ENCODE measurements at regions not wholly inside any gene's neighbourhood (a gene's known extent, or its start where the extent isn't known, plus 50 kb on each side); places are given as distances from the start of the nearest gene placed in this dataset.
"Not testable (repeated sequence)": the region's sequence is repeated elsewhere in the genome, so short reads cannot be mapped to it uniquely, and the experiment has no call there.

DNA sequence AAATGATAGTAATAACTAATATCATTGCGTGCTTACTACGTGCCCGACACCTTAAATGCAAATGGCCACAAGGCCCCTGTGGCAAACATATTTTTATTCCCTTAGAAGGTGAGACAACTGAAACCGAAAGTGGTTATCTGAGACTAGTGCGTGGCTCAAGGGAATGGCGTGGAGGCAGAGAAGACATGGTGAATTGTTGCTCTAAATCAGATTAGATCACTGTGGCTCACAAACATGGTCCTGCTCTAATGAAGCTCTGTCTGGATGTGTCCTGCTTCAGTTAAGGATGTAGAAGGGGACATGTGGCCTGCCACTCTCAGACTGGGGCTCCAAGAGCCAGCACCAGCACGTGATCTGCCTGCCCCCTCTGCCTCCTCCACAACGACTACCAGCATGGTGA, 124.2 kb upstream of the GMDS start:
- no peak for DNase-seq
- intact Hi-C loops (cut with DNase I) = no loop called here
- ATAC-seq (ENCODE audit: poor library complexity) = no peak

DNA sequence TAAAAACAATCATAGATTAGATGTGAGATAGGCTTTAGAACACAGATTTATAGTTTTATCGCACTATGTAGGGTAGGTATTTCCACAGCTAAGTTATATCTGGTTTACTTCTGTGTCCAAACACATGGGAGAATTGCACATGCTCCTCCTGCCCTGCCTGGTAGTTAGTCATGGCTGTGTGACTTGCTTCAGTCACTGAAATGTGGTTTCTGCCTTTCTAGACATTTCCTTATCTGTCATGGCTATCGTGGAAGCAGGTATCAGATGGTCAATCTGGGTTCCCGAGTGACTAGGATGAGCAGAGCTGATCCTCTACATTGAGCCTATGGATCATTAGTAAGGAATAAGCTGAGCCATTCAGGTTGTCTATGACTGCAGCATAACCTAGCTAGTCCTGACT, 117.8 kb upstream of the GMDS start:
- DNase-seq (no peak), ATAC-seq (ENCODE audit: poor library complexity) (no peak)
- intact Hi-C loops (cut with DNase I) = no loop called here

- ATAC-seq (ENCODE audit: poor library complexity) = no peak
- DNase-seq = no peak
- intact Hi-C loops (cut with DNase I) = no loop called here
These were observed 115.8 kb upstream of the GMDS start for GRCh38 chr6:2361195-2361594.

DNA sequence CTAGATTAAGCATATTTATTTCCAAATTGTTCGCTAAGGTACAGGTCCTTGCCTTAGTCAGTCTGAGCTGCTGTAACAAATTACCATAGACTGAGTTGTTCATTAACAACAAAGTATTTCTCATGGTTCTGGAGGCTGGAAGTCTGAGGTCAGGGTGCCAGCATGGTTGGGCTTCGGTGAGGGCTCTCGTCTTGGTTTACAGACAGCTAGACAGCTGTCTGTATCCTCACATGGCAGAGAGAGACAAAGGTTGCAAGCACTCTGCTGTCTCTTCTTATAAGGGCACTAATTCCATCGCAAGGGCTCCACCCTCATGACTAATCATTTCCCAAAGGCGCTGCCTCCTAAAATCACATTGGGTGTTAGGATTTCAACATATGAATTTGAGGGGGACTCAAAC, 115.3 kb upstream of the GMDS start:
- no peak for DNase-seq
- intact Hi-C loops (cut with DNase I) = no loop called here
- ATAC-seq (ENCODE audit: poor library complexity) = no peak

DNA sequence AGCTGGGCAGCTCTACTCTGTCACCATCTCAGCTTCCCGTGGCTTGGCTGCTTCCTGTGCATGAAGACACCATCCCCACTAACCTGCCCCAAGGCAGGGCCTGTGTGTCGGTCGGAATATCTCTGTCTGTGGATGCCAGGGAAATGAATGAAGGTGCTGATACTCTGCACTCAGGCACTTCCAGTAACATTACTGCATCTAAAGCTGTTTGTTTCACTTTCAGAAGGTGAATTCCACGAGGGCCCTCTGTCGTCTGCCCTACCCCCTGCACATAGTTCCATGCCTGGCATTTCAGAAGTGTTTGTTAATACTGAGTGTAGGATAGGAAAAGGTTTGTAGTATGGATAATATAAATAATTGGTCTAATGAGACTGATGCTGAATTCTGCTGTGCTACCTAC, 114.7 kb upstream of the GMDS start:
- DNase-seq = no peak
- intact Hi-C loops (cut with DNase I) = no loop called here
- ATAC-seq (ENCODE audit: poor library complexity) = no peak

- intact Hi-C loops (cut with DNase I) = no loop called here
- DNase-seq (no peak), ATAC-seq (ENCODE audit: poor library complexity) (no peak)
These were observed 109.7 kb upstream of the GMDS start for GRCh38 chr6:2355150-2355549.

- ATAC-seq (ENCODE audit: poor library complexity) (no peak), DNase-seq (no peak)
- intact Hi-C loops (cut with DNase I) = loop anchor here (5.0 kb wide), 1 partner anchor 757 kb away; no protein-coding TSS in a partner anchor
These were observed 108.7 kb upstream of the GMDS start for GRCh38 chr6:2354138-2354491.

DNA sequence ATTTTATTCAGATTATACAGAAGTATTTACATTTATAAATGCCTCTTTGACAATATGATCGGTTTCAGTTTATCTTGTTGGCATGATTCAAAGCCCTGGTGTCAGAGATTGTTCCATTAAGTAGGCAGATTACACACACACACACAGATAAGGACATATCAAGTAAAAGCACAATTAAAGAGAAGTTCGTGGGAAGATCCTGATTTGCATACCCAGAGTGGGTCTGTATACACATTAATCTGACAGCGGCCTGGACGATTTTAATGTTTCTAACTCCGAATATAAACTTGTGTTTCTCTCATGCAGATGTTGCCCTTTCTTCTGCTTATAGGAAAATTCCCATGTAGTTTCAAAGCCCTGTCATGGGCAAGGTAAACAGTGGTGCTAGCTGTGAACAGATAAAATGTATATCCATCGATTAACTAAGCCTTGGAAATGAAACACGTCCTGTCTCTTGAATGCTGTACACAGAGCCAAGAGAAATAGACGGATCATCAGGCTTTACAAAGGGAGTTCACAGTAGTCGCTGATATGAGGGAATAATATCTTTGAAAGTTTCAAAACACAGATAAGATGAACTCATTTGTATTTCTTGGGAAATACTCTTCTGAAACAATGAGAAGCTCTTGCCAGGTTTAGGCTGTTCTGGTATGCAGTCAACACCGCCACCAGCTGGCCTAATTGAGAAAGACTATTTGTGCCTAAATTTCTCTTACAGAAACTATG, 108.2 kb upstream of the GMDS start:
- DNase-seq (no peak), ATAC-seq (ENCODE audit: poor library complexity) (peak; percentile 84)
- intact Hi-C loops (cut with DNase I) = loop anchor here (5.0 kb wide), 1 partner anchor 756 kb away; no protein-coding TSS in a partner anchor

GRCh38 chr6:2351807-2352431, 106.5 kb upstream of the GMDS start:
- ATAC-seq (ENCODE audit: poor library complexity) (peak; percentile 34), DNase-seq (no peak)
- intact Hi-C loops (cut with DNase I) = loop anchor here (5.0 kb wide), 1 partner anchor 755 kb away; no protein-coding TSS in a partner anchor

DNA sequence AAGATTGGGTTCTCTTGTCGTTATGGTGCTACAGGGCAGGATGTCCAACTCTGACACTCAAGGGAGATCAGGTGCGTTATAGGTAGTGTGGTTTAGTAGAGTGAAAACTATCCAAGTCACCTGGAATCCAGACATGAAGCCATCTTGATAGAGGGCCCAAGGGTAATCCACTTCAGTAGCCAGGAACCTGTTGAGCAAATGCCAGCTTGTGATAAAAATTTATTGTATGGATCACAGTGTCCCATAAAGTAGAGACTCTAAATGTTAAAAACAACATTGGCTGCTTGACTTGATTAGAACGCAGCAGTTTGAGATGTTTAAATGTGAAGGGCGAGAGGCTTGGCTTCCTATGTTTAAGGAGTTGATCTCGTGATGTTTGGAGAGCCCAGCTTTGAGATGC, 105.7 kb upstream of the GMDS start:
- no peak for ATAC-seq (ENCODE audit: poor library complexity)
- DNase-seq = no peak
- intact Hi-C loops (cut with DNase I) = loop anchor here (5.0 kb wide), 1 partner anchor 754 kb away; no protein-coding TSS in a partner anchor

GRCh38 chr6:2346078-2346477, 100.7 kb upstream of the GMDS start:
- intact Hi-C loops (cut with DNase I) = no loop called here
- ATAC-seq (ENCODE audit: poor library complexity) (peak; percentile 74), DNase-seq (no peak)

DNA sequence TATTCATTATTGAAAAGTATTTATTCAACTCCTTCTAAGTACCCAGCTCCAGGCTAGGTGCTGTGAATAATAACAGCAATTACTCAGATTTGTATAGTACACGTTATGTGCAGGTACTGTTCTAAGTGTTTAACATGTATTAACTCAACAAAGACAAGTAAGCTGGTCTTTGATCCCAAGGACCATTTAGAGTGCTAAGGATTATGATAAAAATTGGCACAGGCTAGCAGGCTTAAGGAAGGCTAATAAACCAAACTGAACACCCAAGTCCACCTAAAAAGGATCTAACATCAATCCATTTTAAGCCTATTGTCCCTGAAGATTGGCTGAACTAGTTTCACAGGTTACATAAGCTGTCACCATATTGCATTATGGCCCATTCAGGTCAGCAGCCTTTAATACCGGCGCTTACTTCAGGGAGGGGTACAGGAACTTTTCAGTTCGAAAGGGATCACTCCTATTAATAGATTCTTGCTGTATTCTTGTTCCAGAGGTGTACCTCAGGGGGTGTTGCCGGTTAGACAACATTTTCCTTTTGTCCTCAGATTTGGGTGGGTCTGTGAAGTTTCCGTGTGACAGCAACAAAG, 99.0 kb upstream of the GMDS start:
- DNase-seq = no peak
- intact Hi-C loops (cut with DNase I) = no loop called here
- ATAC-seq (ENCODE audit: poor library complexity) = no peak

DNA sequence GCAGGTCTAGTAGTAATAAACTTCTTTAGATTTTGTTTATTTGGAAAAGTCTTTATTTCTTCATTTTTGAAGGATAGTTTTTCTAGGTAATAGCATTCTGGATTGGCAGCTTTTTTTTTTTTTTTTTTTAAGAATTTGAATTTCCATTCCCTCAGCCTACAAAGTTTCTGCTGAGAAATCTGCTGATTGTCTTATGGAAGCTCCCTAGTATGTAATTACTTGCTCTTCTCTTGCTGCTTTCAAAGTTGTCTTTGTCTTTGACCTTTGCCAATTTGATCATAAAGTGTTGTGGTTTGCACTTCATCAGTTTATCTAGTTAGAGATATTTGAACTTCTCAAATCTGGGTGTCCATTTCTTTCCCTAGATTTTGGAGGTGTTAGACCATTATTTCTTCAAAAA, 82.2 kb upstream of the GMDS start:
- intact Hi-C loops (cut with DNase I) = no loop called here
- DNase-seq (no peak), ATAC-seq (ENCODE audit: poor library complexity) (no peak)

DNA sequence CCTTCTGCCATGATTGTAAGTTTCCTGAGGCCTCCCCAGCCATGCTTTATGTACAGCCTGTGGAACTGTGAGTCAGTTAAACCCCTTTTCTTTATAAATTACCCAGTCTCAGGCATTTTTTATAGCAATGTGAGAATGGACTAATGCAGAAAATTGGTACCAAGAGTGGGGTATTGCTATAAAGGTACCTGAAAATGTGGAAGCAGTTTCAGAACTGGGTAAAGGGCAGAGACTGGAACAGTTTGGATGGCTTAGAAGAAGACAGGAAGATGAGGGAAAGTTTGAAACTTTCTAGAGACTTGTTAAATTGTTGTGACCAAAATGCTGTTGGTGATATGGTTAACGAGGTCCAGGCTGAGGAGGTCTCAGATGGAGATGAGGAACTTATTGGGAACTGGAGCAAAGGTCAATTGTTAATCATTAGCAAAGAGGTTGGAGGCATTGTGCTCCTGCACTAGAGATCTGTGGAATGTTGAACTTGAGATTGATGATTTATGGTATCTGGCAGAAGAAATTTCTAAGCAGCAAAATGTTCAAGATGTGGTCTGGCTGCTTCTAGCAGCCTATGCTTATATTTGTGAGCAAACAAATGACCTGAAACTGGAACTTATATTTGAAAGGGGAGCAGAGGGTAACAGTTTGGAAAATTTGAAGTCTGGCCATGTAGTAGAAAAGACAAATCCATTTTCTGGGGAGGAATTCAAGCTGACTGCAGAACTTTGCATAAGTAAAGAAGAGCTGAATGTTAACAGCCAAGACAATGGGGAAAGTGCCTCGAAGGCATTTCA, 79.0 kb upstream of the GMDS start:
- intact Hi-C loops (cut with DNase I) = no loop called here
- no peak for DNase-seq
- no peak for ATAC-seq (ENCODE audit: poor library complexity)

- ATAC-seq (ENCODE audit: poor library complexity); DNase-seq; intact Hi-C loops (cut with DNase I): not testable (repeated sequence)
These were observed 72.1 kb upstream of the GMDS start for GRCh38 chr6:2317498-2317897.

DNA sequence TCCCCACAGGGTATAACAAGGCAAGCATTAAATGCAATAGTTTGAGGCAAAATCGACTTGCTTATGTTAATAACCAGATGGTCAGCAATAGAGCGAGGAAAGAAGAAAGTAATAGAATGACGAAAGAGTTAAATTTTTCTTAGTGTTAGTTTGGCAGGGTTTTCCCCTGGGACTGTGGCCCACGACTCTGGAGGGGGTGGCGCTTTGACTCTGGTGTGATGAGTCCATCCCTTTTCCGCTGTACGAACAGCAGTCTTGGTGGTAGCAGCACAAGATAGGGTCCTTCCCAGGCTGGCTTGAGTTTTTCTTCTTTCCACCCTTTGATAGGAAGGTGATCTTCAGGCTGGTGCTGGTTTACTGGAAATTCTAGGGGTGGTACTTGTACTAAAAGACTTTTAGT, 69.2 kb upstream of the GMDS start:
- DNase-seq = no peak
- intact Hi-C loops (cut with DNase I) = no loop called here
- no peak for ATAC-seq (ENCODE audit: poor library complexity)

DNA sequence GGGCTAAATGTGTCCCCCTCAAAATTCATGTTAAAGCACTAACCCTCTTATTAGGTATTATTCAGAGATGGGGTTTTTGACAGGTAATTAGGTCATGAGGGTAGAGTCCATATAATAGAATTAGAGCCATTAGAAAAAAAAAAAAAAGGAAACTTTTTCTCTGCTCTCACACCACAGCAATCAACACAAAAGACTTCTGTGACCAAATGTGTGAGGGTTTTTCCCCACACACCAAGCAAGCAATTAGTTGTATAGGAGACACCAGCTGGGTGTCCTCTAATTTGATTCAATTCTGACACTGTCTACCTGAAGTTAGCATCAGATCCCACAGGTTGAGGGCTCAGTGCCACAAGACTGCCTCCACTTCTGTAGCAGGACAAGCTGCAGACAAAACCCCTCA, 64.6 kb upstream of the GMDS start:
- intact Hi-C loops (cut with DNase I) = no loop called here

DNA sequence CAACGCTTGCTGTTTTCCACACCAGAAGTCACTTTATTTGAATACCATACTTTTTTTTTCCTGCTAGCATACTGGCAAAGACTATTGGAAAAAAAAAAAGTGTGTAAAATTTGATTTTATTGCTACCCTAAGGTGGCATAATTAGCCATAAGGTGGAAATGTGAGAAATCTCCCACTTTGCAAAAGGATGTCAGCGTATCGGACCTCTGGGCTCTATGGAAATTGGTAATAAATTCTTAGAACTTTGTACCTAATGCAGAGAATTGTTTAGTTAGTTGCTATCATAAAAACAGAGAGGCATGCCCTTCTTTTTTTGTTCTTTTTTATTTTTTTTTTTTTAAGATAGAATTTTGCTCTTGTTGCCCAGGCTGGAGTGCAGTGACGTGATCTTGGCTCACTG, 63.7 kb upstream of the GMDS start:
- ATAC-seq (ENCODE audit: poor library complexity) (no peak), DNase-seq (no peak)
- intact Hi-C loops (cut with DNase I) = no loop called here

More for the DNA sequence above, 64.6 kb upstream of the GMDS start:
- DNase-seq (no peak), ATAC-seq (ENCODE audit: poor library complexity) (no peak)

DNA sequence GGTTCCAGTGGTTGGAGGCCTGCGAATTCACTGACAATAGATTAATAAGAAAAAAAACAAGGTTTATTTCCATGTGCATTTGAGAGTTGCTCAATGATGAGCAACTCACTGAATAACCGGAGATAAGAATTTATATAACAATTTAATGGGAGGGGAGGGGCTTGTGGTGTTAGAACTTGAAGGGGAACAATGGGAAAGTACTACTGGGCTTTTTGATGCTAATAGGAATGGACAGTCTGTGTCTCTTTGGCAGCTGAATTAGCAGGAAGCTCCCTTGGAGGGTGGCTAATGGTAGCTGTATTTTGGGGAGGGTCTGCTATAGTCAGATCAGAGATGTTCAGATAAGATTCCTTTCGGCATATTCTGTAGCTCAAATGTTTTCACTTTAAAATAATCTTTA, 62.4 kb upstream of the GMDS start:
- DNase-seq (no peak), ATAC-seq (ENCODE audit: poor library complexity) (no peak)
- intact Hi-C loops (cut with DNase I) = no loop called here
